H9 (cell line): ENCODE measurements at regions not wholly inside any gene's neighbourhood (a gene's known extent, or its start where the extent isn't known, plus 50 kb on each side); places are given as distances from the start of the nearest gene placed in this dataset.

Source experiments
- DNase-seq: peaks from one replicate; pipeline ENCODE4 v3.0.0-alpha.2; 2017
- H2AFZ ChIP-seq: one replicate; pipeline ENCODE4 v1.6.1; 2013; ENCODE audit warnings: mild to moderate bottlenecking, low read length, control low read depth, moderate library complexity
- H2AK5ac ChIP-seq: 2 replicates; pipeline ENCODE4 v1.6.1; 2013; ENCODE audit warnings: low read length, control low read depth, mixed read lengths; ENCODE audit not compliant: insufficient read length
- H2BK120ac ChIP-seq: one replicate; pipeline ENCODE4 v1.6.1; 2013; ENCODE audit warnings: low read depth, mild to moderate bottlenecking, low read length, control low read depth, inconsistent platforms; ENCODE audit not compliant: poor library complexity, severe bottlenecking
- H2BK12ac ChIP-seq: 2 replicates; pipeline ENCODE4 v1.6.1; 2013; ENCODE audit warnings: low read length, control low read depth, mixed read lengths, low read depth; ENCODE audit not compliant: insufficient read length
- H2BK15ac ChIP-seq: 2 replicates; pipeline ENCODE4 v1.6.1; 2013; ENCODE audit warnings: low read depth, low read length, control low read depth
- H2BK20ac ChIP-seq: one replicate; pipeline ENCODE4 v1.6.1; 2013; ENCODE audit warnings: low read depth, mild to moderate bottlenecking, low read length, control low read depth, inconsistent platforms; ENCODE audit not compliant: poor library complexity, severe bottlenecking
- H2BK5ac ChIP-seq: 2 replicates; pipeline ENCODE4 v1.6.1; 2013; ENCODE audit warnings: low read length, control low read depth, mixed read lengths; ENCODE audit not compliant: insufficient read length
- H3K14ac ChIP-seq: 2 replicates; pipeline ENCODE4 v1.6.1; 2013; ENCODE audit warnings: low read length, control low read depth; ENCODE audit not compliant: insufficient read depth
- H3K18ac ChIP-seq: 2 replicates; pipeline ENCODE4 v1.6.1; 2013; ENCODE audit warnings: low read depth, mild to moderate bottlenecking, mixed read lengths, low read length, control low read depth; ENCODE audit not compliant: insufficient read length
- H3K23ac ChIP-seq: 2 replicates; pipeline ENCODE4 v1.6.1; 2013; ENCODE audit warnings: low read length, control low read depth, mixed read lengths, low read depth; ENCODE audit not compliant: insufficient read length
- H3K23me2 ChIP-seq: 2 replicates; pipeline ENCODE4 v1.6.1; 2013; ENCODE audit warnings: low read depth, mild to moderate bottlenecking, mixed read lengths, low read length, control low read depth; ENCODE audit not compliant: insufficient read length, poor library complexity, severe bottlenecking
- H3K27ac ChIP-seq: 2 replicates; pipeline ENCODE4 v1.5.1; 2013; ENCODE audit warnings: low read length, control low read depth, mixed read lengths, low read depth; ENCODE audit not compliant: insufficient read length
- H3K27me3 ChIP-seq: 2 replicates; pipeline ENCODE4 v1.6.1; 2013; ENCODE audit warnings: low read length, control low read depth, inconsistent platforms; ENCODE audit not compliant: insufficient read depth
- H3K4ac ChIP-seq: 2 replicates; pipeline ENCODE4 v1.6.1; 2013; ENCODE audit warnings: low read depth, mild to moderate bottlenecking, control low read depth, inconsistent platforms, low read length, moderate library complexity
- H3K4me1 ChIP-seq: 2 replicates; pipeline ENCODE4 v1.6.1; 2013; ENCODE audit warnings: low read length, control low read depth, inconsistent platforms; ENCODE audit not compliant: insufficient read depth
- H3K4me2 ChIP-seq: 2 replicates; pipeline ENCODE4 v1.6.1; 2013; ENCODE audit warnings: low read length, control low read depth, mixed read lengths; ENCODE audit not compliant: insufficient read length, insufficient read depth
- H3K56ac ChIP-seq: 2 replicates; pipeline ENCODE4 v1.6.1; 2013; ENCODE audit warnings: low read depth, mild to moderate bottlenecking, mixed read lengths, low read length, control low read depth; ENCODE audit not compliant: insufficient read length
- H3K79me1 ChIP-seq: 2 replicates; pipeline ENCODE4 v1.6.1; 2013; ENCODE audit warnings: low read depth, mild to moderate bottlenecking, moderate library complexity, low read length, control low read depth, inconsistent platforms; ENCODE audit not compliant: insufficient read depth, poor library complexity, severe bottlenecking
- H3K79me2 ChIP-seq: 2 replicates; pipeline ENCODE4 v1.6.1; 2013; ENCODE audit warnings: low read length, control low read depth, inconsistent platforms; ENCODE audit not compliant: insufficient read depth
- H3K9ac ChIP-seq: 2 replicates; pipeline ENCODE4 v1.6.1; 2013; ENCODE audit warnings: low read length, control low read depth, mixed read lengths; ENCODE audit not compliant: insufficient read length; ENCODE audit errors: extremely low read depth
- H3K9me3 ChIP-seq: one replicate; pipeline ENCODE4 v1.6.1; 2013; ENCODE audit warnings: low read depth, low read length, inconsistent platforms; ENCODE audit not compliant: control insufficient read depth
- H3T11ph ChIP-seq: one replicate; pipeline ENCODE4 v1.6.1; 2013; ENCODE audit warnings: mild to moderate bottlenecking, low read length, control low read depth, inconsistent platforms
- H4K20me1 ChIP-seq: one replicate; pipeline ENCODE4 v1.6.1; 2013; ENCODE audit not compliant: control insufficient read depth, insufficient read length, insufficient read depth
- H4K5ac ChIP-seq: 2 replicates; pipeline ENCODE4 v1.6.1; 2013; ENCODE audit warnings: low read depth, mild to moderate bottlenecking, mixed read lengths, low read length, control low read depth; ENCODE audit not compliant: insufficient read length
- H4K8ac ChIP-seq: replicated peaks from 2 replicates; pipeline ENCODE4 v1.6.1; 2013; ENCODE audit warnings: low read length, control low read depth, mixed read lengths, low read depth; ENCODE audit not compliant: insufficient read length
- H4K91ac ChIP-seq: 2 replicates; pipeline ENCODE4 v1.6.1; 2013; ENCODE audit warnings: low read depth, mild to moderate bottlenecking, moderate library complexity, mixed read lengths, low read length, control low read depth; ENCODE audit not compliant: insufficient read length
- H3K27ac Mint-ChIP-seq, 3 experiments: 2 replicates in 2 of 3; 3 replicates in 1 of 3; pipeline ENCODE4 v1.8.0; 2020 to 2021; ENCODE audit warnings: mixed read lengths in 3 of 3, mild to moderate bottlenecking in 1 of 3, moderate library complexity in 1 of 3
- H3K27me3 Mint-ChIP-seq: 2 replicates; pipeline ENCODE4 v1.8.0; 2021; ENCODE audit warnings: low read depth, mild to moderate bottlenecking, moderate library complexity, mixed read lengths
- H3K36me3 Mint-ChIP-seq, 3 experiments: 2 replicates in 2 of 3; 3 replicates in 1 of 3; pipeline ENCODE4 v1.8.0; 2020 to 2021; ENCODE audit warnings: low read depth in 3 of 3, mixed read lengths in 3 of 3; ENCODE audit not compliant: insufficient read depth in 1 of 3
- H3K4me1 Mint-ChIP-seq, 2 experiments: 2 replicates each; pipeline ENCODE4 v1.8.0; 2020; ENCODE audit warnings: mixed read lengths in 2 of 2
- H3K4me3 Mint-ChIP-seq, 2 experiments: 2 replicates in 1 of 2; 3 replicates in 1 of 2; pipeline ENCODE4 v1.8.0; 2020 to 2021; ENCODE audit warnings: mild to moderate bottlenecking in 2 of 2, mixed read lengths in 2 of 2, moderate library complexity in 1 of 2
- H3K9me3 Mint-ChIP-seq, 2 experiments: 2 replicates in 1 of 2; 3 replicates in 1 of 2; pipeline ENCODE4 v1.8.0; 2020; ENCODE audit warnings: mild to moderate bottlenecking in 2 of 2, mixed read lengths in 2 of 2, moderate library complexity in 1 of 2
- WGBS: extraction: QIAGEN DNeasy Blood & Tissue Kit; methylation state at CpG from one replicate; pipeline ENCODE4 v1.1.7; 2013; ENCODE audit warnings: missing lambda C conversion rate, low lambda C conversion rate, mixed read lengths; ENCODE audit not compliant: insufficient read length; ENCODE audit errors: extremely low coverage; 5-methylcytosine and 5-hydroxymethylcytosine counted together
- TF ChIP-seq, protein P1 (sequence below): fragments of 200-600 bp; sonication (generic); conservative IDR thresholded peaks from 3 replicates; pipeline ENCODE4 v1.8.0; 2021; ENCODE audit warnings: antibody characterized with exemption, mild to moderate bottlenecking

GRCh38 chr2:183614799-183615435, 490.7 kb downstream of the NUP35 start:
- Histone ChIP-seq H2BK20ac (no peak overlapping the region), H4K91ac (no peak overlapping the region), H3K9me3 (no peaks in the 10 kb centered on the region), H2BK12ac (no peak overlapping the region), H4K20me1 (no peaks in the 10 kb centered on the region), H3K79me2 (no peaks in the 10 kb centered on the region), H3K56ac (no peak overlapping the region), H2AK5ac (no peak overlapping the region), H3K27me3 (no peaks in the 10 kb centered on the region), H3K79me1 (no peaks in the 10 kb centered on the region), H3K4me2 (no peak overlapping the region), H3K23ac (no peak overlapping the region), H3K27ac (no peak overlapping the region), H2BK5ac (no peak overlapping the region), H3K9ac (no peak overlapping the region), H3T11ph (no peak overlapping the region), H3K18ac (no peak overlapping the region), H3K14ac (no peak overlapping the region), H4K5ac (no peak overlapping the region), H3K4me1 (peaks cover 5% of the 10 kb centered on the region; the same call in 1 of the 2 replicates), H4K8ac (no peak overlapping the region), H2BK120ac (no peak overlapping the region), H2BK15ac (no peak overlapping the region), H3K23me2 (no peaks in the 10 kb centered on the region), H2AFZ (no peak overlapping the region), H3K4ac (no peak overlapping the region)
- no peaks in the 10 kb centered on the region for H3K27me3 Mint-ChIP-seq
- no peak for DNase-seq
- peaks cover 5 to 10% of the 10 kb centered on the region in 2 experiments for H3K4me1 Mint-ChIP-seq
- TF ChIP-seq, protein P1, sequence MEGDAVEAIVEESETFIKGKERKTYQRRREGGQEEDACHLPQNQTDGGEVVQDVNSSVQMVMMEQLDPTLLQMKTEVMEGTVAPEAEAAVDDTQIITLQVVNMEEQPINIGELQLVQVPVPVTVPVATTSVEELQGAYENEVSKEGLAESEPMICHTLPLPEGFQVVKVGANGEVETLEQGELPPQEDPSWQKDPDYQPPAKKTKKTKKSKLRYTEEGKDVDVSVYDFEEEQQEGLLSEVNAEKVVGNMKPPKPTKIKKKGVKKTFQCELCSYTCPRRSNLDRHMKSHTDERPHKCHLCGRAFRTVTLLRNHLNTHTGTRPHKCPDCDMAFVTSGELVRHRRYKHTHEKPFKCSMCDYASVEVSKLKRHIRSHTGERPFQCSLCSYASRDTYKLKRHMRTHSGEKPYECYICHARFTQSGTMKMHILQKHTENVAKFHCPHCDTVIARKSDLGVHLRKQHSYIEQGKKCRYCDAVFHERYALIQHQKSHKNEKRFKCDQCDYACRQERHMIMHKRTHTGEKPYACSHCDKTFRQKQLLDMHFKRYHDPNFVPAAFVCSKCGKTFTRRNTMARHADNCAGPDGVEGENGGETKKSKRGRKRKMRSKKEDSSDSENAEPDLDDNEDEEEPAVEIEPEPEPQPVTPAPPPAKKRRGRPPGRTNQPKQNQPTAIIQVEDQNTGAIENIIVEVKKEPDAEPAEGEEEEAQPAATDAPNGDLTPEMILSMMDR: no peak
- no peak overlapping the region for H3K4me3 Mint-ChIP-seq
- peaks cover 12% of the 10 kb centered on the region in 2 experiments; a peak in 4 of 5 replicates for H3K9me3 Mint-ChIP-seq
- no CpG with 5 or more reads among the region's 5 CpGs for WGBS
- H3K27ac Mint-ChIP-seq: no peak overlapping the region
- H3K36me3 Mint-ChIP-seq: peaks cover 1 to 13% (median 13%) of the 10 kb centered on the region in 3 experiments; a peak in 4 of 7 replicates
